GM12872 (cell line): ENCODE measurements at regions not wholly inside any gene's neighbourhood (a gene's known extent, or its start where the extent isn't known, plus 50 kb on each side); places are given as distances from the start of the nearest gene placed in this dataset.

Experiments used
- TF ChIP-seq, protein P1 (sequence below): IDR thresholded peaks from 3 replicates; pipeline ENCODE4 v1.5.1; 2011; ENCODE audit warnings: low read depth, mild to moderate bottlenecking, low read length, moderate library complexity; ENCODE audit not compliant: insufficient read depth

DNA sequence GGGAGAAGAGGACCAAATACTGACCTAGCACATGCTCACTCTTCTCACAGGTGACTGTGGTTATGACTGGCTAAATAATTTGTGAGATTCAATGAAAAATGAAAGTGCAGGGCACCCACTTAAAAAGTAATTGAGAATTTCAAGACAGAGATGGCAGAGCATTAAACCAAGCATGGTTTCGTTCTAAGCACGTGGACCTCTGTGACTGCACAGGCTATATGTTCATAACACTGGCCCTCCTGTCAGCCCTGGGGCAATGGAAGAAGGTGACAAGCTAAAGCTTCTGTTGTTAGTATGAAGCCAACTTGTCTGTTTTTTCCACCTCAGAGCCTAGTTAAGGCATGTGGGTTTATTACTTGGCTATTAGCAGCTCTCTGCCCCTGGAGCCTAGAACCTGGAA is 130.9 kb downstream of the FASLG start:
- TF ChIP-seq, protein P1, sequence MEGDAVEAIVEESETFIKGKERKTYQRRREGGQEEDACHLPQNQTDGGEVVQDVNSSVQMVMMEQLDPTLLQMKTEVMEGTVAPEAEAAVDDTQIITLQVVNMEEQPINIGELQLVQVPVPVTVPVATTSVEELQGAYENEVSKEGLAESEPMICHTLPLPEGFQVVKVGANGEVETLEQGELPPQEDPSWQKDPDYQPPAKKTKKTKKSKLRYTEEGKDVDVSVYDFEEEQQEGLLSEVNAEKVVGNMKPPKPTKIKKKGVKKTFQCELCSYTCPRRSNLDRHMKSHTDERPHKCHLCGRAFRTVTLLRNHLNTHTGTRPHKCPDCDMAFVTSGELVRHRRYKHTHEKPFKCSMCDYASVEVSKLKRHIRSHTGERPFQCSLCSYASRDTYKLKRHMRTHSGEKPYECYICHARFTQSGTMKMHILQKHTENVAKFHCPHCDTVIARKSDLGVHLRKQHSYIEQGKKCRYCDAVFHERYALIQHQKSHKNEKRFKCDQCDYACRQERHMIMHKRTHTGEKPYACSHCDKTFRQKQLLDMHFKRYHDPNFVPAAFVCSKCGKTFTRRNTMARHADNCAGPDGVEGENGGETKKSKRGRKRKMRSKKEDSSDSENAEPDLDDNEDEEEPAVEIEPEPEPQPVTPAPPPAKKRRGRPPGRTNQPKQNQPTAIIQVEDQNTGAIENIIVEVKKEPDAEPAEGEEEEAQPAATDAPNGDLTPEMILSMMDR = no peak

DNA sequence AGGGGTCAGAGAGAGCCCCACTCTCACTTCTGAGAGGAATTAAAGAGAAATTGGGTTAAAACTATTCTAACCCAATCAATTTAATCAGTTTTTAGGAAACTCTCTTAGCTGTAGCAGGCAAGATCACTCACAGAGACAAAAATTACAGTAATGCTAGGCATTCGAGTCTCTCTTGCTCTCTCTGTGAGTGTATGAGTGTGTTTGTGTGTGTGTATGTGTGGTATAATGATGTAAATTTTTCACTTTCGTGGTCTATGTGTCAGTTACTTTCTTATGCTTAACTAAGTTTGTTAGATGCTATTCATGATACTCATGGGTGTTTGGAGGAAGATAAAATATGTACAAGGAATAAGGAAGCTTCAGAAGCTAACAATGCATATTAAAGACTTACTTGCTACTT is 131.3 kb downstream of the FASLG start:
- TF ChIP-seq, protein P1 = no peak

DNA sequence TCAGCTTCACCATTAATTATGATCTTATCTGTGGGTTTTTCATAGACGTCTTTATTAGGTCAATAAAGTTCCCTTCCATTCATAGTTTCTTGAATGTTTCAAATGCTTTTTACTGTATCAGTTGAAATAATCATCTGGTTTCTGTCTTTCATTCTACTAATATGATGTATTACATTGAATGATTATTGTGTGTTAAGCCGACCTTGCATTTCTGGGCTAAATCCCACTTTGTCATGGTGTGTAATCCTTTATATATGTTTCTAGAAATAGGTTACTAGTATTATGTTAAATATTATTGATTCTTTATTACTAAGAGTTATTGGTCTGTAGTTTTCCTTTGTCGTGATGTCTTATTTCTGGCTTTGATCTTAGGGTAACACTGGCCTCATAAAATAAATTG is 134.9 kb downstream of the FASLG start:
- TF ChIP-seq, protein P1 = no peak

DNA sequence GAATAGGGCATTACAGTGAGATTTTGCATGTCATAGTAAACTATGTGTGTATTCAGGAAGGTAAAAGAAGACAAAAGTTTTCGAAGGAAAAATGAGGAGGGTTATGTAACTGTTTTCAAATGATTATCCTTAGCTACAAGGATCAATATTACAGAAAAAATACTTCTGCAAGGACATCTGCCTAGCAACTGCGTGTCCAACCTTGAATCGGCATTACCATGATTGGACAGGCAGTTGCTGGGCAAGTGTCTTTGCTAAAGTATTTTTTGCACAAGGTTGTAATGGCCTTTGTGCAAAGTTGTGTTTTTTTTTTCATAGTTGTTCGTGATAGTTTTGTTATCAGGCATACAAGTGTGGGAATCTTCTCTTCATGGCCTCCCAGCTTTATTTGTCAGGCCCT is 136.8 kb downstream of the FASLG start:
- TF ChIP-seq, protein P1 = no peak

DNA sequence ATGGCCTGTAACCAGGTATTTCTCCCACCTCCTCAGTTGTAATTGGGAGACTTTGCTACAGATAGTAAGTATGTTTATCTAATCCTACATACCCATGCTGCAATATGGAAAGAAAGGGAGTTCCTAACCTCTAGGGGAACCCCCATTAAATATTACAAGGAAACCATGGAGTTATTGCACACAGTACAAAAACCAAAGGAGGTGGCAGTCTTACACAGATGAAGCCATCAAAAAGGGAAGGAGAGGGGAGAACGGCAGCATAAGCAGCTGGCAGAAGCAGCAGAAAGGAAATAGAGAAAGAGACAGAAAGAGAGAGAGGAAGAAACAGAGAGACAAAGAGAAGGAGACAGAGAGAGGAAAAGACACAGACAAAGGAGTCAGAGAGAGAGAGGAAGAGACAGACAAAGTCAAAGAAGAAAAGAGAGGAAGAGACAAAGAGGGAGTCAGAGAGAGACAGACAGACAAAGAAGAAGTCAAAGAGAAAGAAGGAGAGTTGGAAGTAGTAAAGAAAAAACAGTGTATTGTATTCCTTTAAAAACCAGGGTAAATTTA is 142.9 kb downstream of the FASLG start:
- TF ChIP-seq, protein P1 = no peak

DNA sequence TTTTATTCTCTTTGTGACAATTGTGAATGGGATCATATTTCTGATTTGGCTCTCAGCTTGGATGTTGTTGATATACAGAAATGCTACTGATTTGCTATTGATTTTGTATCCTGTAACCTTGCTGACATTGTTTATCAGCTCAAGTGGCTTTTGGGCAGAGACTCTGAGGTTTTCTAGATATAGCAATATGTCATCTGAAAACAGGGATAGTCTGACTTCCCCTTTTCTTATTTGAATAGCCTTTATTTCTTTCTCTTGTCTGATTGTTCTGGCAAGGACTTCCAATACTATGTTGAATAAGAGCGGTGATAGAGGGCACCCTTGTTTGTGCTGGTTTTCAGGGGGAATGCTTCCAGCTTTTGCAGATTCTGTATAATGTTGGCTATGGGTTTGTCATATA is 150.8 kb downstream of the FASLG start:
- TF ChIP-seq, protein P1 = no peak

DNA sequence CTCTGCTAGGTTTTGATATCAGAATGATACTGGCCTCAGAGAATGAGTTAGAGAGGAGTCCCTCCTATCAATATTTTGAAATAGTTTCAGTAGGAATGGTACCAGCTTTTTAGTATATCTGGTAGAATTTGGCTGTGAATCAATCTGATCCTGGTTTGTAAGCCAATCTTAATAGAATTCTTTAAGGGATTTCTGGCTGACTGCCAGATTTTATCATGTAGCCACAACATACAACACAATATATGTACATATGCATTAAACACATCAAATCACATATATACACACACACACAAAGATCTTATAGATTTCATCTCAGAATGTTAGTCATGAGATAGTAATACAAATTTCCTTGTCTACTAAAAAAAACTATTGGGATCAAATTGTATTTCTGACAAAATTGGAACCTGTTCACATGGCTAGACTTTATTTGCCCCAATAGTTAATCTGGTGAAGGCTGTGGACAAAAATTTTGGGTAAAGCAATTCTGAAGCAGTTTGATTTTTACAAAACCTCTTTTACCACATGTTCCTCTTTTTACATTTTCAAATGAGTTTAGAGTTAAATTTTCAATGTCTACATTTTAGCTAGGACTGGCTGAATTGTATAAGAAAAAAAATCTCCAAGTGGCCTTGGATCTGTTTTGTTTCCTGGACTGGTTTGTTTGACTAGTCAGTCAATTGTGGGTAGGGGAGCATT is 151.7 kb downstream of the FASLG start:
- TF ChIP-seq, protein P1 = no peak
